Common myeloid progenitor, CD34-positive (primary cell): ENCODE measurements at regions not wholly inside any gene's neighbourhood (a gene's known extent, or its start where the extent isn't known, plus 50 kb on each side); places are given as distances from the start of the nearest gene placed in this dataset.

Source experiments
- CTCF ChIA-PET: fragments of 350-600 bp; sonication (Branson Sonifier 250); formaldehyde crosslinking; loops from one replicate; lab custom pipeline; 2021; ENCODE audit warnings: antibody characterized with exemption; lab: Charles Lee
- POLR2A ChIA-PET: fragments of 350-600 bp; sonication (Branson Sonifier 250); formaldehyde crosslinking; loops from one replicate; lab custom pipeline; 2021; ENCODE audit warnings: antibody characterized with exemption; lab: Charles Lee
- DNase-seq, 3 donors: peaks; one replicate each; pipeline versions ENCODE4 v3.0.0 to v3.0.0-alpha.2; 2013
- H3K27ac ChIP-seq, 2 experiments: 1 replicate in 1 of 2; 2 replicates in 1 of 2; pipeline ENCODE4 v1.7.0; 2013; ENCODE audit warnings: inconsistent platforms in 2 of 2, low read length in 2 of 2, mild to moderate bottlenecking in 2 of 2, low read depth in 1 of 2, moderate library complexity in 1 of 2; ENCODE audit not compliant: severe bottlenecking in 2 of 2, insufficient read depth in 1 of 2, poor library complexity in 1 of 2
- H3K27me3 ChIP-seq, 5 experiments: replicated peaks in 2 of 5; 1 replicate in 3 of 5; 2 replicates in 2 of 5; pipeline versions ENCODE4 v1.6.1 to v1.7.0; 2013; ENCODE audit warnings: low read length in 4 of 5, mild to moderate bottlenecking in 2 of 5, moderate library complexity in 2 of 5, inconsistent platforms in 1 of 5; ENCODE audit not compliant: insufficient read depth in 5 of 5, control insufficient read depth in 4 of 5
- H3K36me3 ChIP-seq, 4 experiments: 1 replicate in 2 of 4; 2 replicates in 2 of 4; pipeline versions ENCODE4 v1.6.1 to v1.7.0; 2013; ENCODE audit warnings: low read length in 3 of 4, control low read depth in 1 of 4, mild to moderate bottlenecking in 1 of 4; ENCODE audit not compliant: control insufficient read depth in 4 of 4, insufficient read depth in 4 of 4
- H3K4me1 ChIP-seq, 4 experiments: 1 replicate in 3 of 4; 2 replicates in 1 of 4; pipeline versions ENCODE4 v1.6.1 to v1.7.1; 2013; ENCODE audit warnings: low read length in 3 of 4, mild to moderate bottlenecking in 3 of 4, control low read depth in 1 of 4, inconsistent platforms in 1 of 4, moderate library complexity in 1 of 4; ENCODE audit not compliant: control insufficient read depth in 4 of 4, insufficient read depth in 4 of 4; ENCODE audit errors: control extremely low read depth in 1 of 4
- H3K4me3 ChIP-seq, 7 experiments: 1 replicate in 4 of 7; 2 replicates in 3 of 7; pipeline versions ENCODE4 v1.5.1 to v1.7.0; 2013; ENCODE audit warnings: mild to moderate bottlenecking in 7 of 7, low read length in 6 of 7, moderate library complexity in 6 of 7, inconsistent platforms in 2 of 7, low read depth in 2 of 7, control low read depth in 1 of 7; ENCODE audit not compliant: insufficient read depth in 4 of 7, control insufficient read depth in 1 of 7; ENCODE audit errors: extremely low read depth in 1 of 7
- H3K9me3 ChIP-seq, 5 experiments: 1 replicate in 4 of 5; 2 replicates in 1 of 5; pipeline versions ENCODE4 v1.6.1 to v1.7.1; 2013; ENCODE audit warnings: low read length in 4 of 5, mild to moderate bottlenecking in 2 of 5, inconsistent platforms in 1 of 5, low read depth in 1 of 5, moderate library complexity in 1 of 5; ENCODE audit not compliant: control insufficient read depth in 4 of 5, insufficient read depth in 2 of 5; ENCODE audit errors: control extremely low read depth in 1 of 5
- WGBS: methylation state at CpG from one replicate; pipeline ENCODE4 v1.1.5; 2013; ENCODE audit not compliant: insufficient coverage; 5-methylcytosine and 5-hydroxymethylcytosine counted together

GRCh38 chr11:127677660-127678425 lies 677.3 kb upstream of the KIRREL3 start:
- Histone ChIP-seq H3K4me1 (no peaks in the 10 kb centered on the region), H3K4me3 (no peak overlapping the region), H3K27ac (no peak overlapping the region), H3K9me3 (no peaks in the 10 kb centered on the region), H3K36me3 (no peaks in the 10 kb centered on the region), H3K27me3 (no peaks in the 10 kb centered on the region)
- no peak for DNase-seq
- ChIA-PET CTCF (interaction anchor here (1.6 kb wide), 1 partner anchor 11 kb away, joined by 4 read pairs; no protein-coding TSS in a partner anchor), POLR2A (no interaction called here)
- WGBS = 94% methylated on average over 2 of the region's 4 CpGs

- POLR2A ChIA-PET = no interaction called here
- peak in 1 of 3 donors; percentile 10 for DNase-seq
- H3K36me3 ChIP-seq = no peaks in the 10 kb centered on the region
- 100% methylated on average over 1 of the region's 2 CpGs for WGBS
- no peak overlapping the region for H3K4me3 ChIP-seq
- H3K27me3 ChIP-seq = no peaks in the 10 kb centered on the region
- H3K9me3 ChIP-seq = no peaks in the 10 kb centered on the region
- H3K27ac ChIP-seq = no peak overlapping the region
- CTCF ChIA-PET = no interaction called here
- H3K4me1 ChIP-seq = no peaks in the 10 kb centered on the region
Observed at GRCh38 chr11:127675581-127675980, 675.0 kb upstream of the KIRREL3 start.

GRCh38 chr11:127674754-127675153 lies 674.2 kb upstream of the KIRREL3 start:
- Histone ChIP-seq H3K4me3 (no peak overlapping the region), H3K27ac (no peak overlapping the region), H3K27me3 (no peaks in the 10 kb centered on the region), H3K36me3 (no peaks in the 10 kb centered on the region), H3K9me3 (no peaks in the 10 kb centered on the region), H3K4me1 (no peaks in the 10 kb centered on the region)
- WGBS = no CpG with 5 or more reads among the region's 2 CpGs
- DNase-seq = no peak
- ChIA-PET CTCF (no interaction called here), POLR2A (no interaction called here)

GRCh38 chr11:127670374-127671119 lies 670.0 kb upstream of the KIRREL3 start:
- POLR2A ChIA-PET = interaction anchor here (0.6 kb wide), 1 partner anchor 897 kb away, joined by 4 read pairs; no protein-coding TSS in a partner anchor
- H3K4me3 ChIP-seq = no peak overlapping the region
- DNase-seq = no peak
- H3K9me3 ChIP-seq = peaks cover 0 to 5% (median 0%) of the 10 kb centered on the region in 5 experiments
- CTCF ChIA-PET = no interaction called here
- no peak overlapping the region for H3K27ac ChIP-seq
- 93% methylated on average over 8 of the region's 10 CpGs for WGBS
- no peaks in the 10 kb centered on the region for H3K27me3 ChIP-seq
- H3K4me1 ChIP-seq = no peaks in the 10 kb centered on the region
- no peaks in the 10 kb centered on the region for H3K36me3 ChIP-seq

GRCh38 chr11:127656116-127656836 lies 655.7 kb upstream of the KIRREL3 start:
- H3K27ac ChIP-seq = no peak overlapping the region
- peak in 1 of 3 donors; percentile 23 for DNase-seq
- ChIA-PET POLR2A (no interaction called here), CTCF (interaction anchor here (0.6 to 1.6 kb wide), 5 partner anchors 8 to 78 kb away, joined by 3 to 4 read pairs (median 3); no protein-coding TSS in a partner anchor)
- peaks cover 0 to 15% (median 3%) of the 10 kb centered on the region in 5 experiments for H3K9me3 ChIP-seq
- no peaks in the 10 kb centered on the region for H3K27me3 ChIP-seq
- H3K4me3 ChIP-seq = peak overlapping the region in 1 of 7 experiments; percentile 28
- peaks cover 0 to 8% (median 3%) of the 10 kb centered on the region in 4 experiments for H3K4me1 ChIP-seq
- WGBS = 0% methylated on average over 4 of the region's 6 CpGs
- no peaks in the 10 kb centered on the region for H3K36me3 ChIP-seq

- no peak overlapping the region for H3K27ac ChIP-seq
- H3K9me3 ChIP-seq = peaks cover 0 to 4% (median 0%) of the 10 kb centered on the region in 5 experiments
- DNase-seq = no peak
- H3K27me3 ChIP-seq = no peaks in the 10 kb centered on the region
- ChIA-PET CTCF (no interaction called here), POLR2A (no interaction called here)
- no peak overlapping the region for H3K4me3 ChIP-seq
- peaks cover 0 to 8% (median 3%) of the 10 kb centered on the region in 4 experiments for H3K4me1 ChIP-seq
- 100% methylated on average over 2 of the region's 4 CpGs for WGBS
- H3K36me3 ChIP-seq = no peaks in the 10 kb centered on the region
Observed at GRCh38 chr11:127653076-127653475, 652.5 kb upstream of the KIRREL3 start.
